Sigmoid colon (tissue), 4 donors: ENCODE measurements at regions not wholly inside any gene's neighbourhood (a gene's known extent, or its start where the extent isn't known, plus 50 kb on each side); places are given as distances from the start of the nearest gene placed in this dataset.

Experiments used
- POLR2AphosphoS5 ChIP-seq, 4 donors: sonication (generic); formaldehyde crosslinking; IDR thresholded peaks; one replicate each; pipeline ENCODE4 v1.6.1; 2017; ENCODE audit warnings: antibody characterized with exemption in 4 of 4
- TF ChIP-seq, protein P1 (sequence below), 4 experiments: fragments of 450-650 bp in 3 of 4; fragments of 200-600 bp in 1 of 4; IDR thresholded peaks; one replicate each; pipeline ENCODE4 v1.5.1; 2016 to 2019; ENCODE audit warnings: antibody characterized with exemption in 4 of 4, mild to moderate bottlenecking in 3 of 4, moderate library complexity in 2 of 4

DNA sequence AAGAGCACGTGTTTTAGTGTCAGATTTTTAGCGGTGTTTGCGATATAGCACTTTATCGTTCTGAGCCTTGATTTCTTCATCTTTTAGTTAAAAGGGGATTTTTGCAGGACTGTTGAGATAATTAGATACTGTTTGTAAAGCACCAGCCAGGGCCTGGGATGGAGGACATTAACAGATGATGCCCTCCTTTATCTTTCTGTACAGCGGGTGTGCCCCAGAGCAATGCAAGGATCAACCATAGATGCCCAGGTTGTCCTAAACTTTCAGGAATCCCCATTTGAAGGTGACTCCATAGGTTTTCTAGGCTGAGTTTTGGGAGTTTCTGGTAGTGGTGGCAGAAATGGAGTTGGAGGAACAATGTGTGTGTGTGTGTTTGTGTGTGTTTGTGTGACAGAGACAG, 97.0 kb upstream of the SPRED2 start:
- TF ChIP-seq POLR2AphosphoS5 (IDR thresholded peaks at IDR 0.05) = no peak
- TF ChIP-seq, protein P1, sequence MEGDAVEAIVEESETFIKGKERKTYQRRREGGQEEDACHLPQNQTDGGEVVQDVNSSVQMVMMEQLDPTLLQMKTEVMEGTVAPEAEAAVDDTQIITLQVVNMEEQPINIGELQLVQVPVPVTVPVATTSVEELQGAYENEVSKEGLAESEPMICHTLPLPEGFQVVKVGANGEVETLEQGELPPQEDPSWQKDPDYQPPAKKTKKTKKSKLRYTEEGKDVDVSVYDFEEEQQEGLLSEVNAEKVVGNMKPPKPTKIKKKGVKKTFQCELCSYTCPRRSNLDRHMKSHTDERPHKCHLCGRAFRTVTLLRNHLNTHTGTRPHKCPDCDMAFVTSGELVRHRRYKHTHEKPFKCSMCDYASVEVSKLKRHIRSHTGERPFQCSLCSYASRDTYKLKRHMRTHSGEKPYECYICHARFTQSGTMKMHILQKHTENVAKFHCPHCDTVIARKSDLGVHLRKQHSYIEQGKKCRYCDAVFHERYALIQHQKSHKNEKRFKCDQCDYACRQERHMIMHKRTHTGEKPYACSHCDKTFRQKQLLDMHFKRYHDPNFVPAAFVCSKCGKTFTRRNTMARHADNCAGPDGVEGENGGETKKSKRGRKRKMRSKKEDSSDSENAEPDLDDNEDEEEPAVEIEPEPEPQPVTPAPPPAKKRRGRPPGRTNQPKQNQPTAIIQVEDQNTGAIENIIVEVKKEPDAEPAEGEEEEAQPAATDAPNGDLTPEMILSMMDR (IDR thresholded peaks at IDR 0.05) = no peak
